Effector CD4-positive, alpha-beta T cell (primary cell): ENCODE measurements at regions not wholly inside any gene's neighbourhood (a gene's known extent, or its start where the extent isn't known, plus 50 kb on each side); places are given as distances from the start of the nearest gene placed in this dataset.
"Not testable (repeated sequence)": the region's sequence is repeated elsewhere in the genome, so short reads cannot be mapped to it uniquely, and the experiment has no call there.

Experiments used
- DNase-seq: peaks from one replicate; pipeline ENCODE4 v3.0.0-alpha.2; 2020

DNA sequence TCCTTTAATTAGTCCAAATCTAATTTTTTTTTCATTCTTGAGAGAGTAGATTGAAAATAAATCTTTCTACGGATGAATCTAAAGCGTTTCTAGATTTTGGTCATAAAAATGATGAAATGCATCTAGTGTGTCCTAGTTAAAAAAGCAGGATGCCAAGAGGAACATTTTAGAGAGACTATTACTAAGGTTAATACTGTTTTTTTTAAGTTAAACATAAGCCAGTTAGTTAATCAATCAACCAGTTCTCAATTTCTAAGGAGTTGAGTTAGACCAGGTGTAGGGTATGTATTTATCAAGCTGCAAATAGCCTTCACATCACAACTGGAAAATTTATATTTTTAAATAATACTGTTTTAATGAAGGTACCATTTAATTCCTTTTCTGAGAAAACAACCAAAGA, 679.5 kb upstream of the IGFBP7 start:
- DNase-seq, result no peak

- DNase-seq, result no peak
Measured at GRCh38 chr4:57777876-57778275, 667.7 kb upstream of the IGFBP7 start.

- no peak for DNase-seq
Measured at GRCh38 chr4:57774681-57775080, 664.5 kb upstream of the IGFBP7 start.

- no peak for DNase-seq
Measured at GRCh38 chr4:57774171-57774570, 664.0 kb upstream of the IGFBP7 start.

- no peak for DNase-seq
Measured at GRCh38 chr4:57766341-57766740, 656.2 kb upstream of the IGFBP7 start.

GRCh38 chr4:57764856-57765255, 654.7 kb upstream of the IGFBP7 start:
- DNase-seq, result no peak

- DNase-seq, result no peak
Measured at GRCh38 chr4:57763070-57763469, 652.9 kb upstream of the IGFBP7 start.

- DNase-seq, result no peak
Measured at GRCh38 chr4:57740625-57741190, 630.5 kb upstream of the IGFBP7 start.

GRCh38 chr4:57736781-57737180, 626.6 kb upstream of the IGFBP7 start:
- no peak for DNase-seq

GRCh38 chr4:57734104-57734670, 624.0 kb upstream of the IGFBP7 start:
- no peak for DNase-seq

DNA sequence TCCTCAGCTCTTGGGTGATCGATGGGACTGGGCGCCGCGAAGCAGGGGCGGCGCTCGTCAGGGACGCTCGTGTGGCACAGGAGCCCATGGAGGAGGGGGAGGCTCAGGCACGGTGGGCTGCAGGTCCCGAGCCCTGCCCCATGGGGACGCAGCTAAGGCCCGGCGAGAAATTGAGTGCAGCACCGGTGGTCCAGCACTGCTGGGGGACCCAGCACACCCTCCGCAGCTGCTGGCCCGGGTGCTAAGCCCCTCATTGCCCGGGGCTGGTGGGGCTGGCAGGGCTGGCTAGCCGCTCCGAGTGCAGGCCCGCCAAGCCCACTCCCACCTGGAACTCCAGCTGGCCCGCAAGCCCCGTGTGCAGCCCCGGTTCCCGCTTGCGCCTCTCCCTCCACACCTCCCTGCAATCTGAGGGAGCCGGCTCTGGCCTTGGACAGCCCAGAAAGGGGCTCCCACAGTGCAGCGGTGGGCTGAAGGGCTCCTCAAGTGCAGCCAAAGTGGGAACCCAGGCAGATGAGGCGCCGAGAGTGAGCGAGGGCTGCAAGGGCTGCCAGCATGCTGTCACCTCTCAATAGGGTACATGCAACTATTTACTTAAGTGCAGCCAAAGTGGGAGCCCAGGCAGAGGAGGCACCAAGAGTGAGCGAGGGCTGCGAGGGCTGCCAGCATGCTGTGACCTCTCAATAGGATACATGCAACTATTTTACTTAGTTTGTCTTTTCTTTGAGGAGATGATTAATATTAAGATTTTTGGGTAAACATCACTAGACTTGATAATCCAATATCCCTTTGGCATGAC, 619.8 kb upstream of the IGFBP7 start:
- DNase-seq, result not testable (repeated sequence)

DNA sequence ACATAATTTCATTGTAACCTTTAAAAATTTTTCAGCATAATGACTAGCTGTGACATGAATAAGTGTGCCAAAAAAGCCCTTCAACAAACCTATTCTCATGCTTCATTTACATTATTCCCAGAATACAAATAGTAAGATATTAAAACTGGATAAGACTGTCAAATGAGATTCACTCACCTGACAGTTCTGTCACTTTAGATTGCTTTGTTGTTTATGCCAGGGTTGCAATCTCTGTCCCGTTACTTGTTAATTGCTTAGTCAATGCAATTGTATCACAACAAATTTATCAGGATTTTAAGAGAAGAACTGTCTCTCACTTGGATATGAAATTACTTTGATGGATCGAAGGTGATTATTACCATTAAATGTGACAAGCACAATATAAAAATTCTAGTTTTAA, 616.0 kb upstream of the IGFBP7 start:
- no peak for DNase-seq

- DNase-seq, result no peak
Measured at GRCh38 chr4:57719456-57719855, 609.3 kb upstream of the IGFBP7 start.

DNA sequence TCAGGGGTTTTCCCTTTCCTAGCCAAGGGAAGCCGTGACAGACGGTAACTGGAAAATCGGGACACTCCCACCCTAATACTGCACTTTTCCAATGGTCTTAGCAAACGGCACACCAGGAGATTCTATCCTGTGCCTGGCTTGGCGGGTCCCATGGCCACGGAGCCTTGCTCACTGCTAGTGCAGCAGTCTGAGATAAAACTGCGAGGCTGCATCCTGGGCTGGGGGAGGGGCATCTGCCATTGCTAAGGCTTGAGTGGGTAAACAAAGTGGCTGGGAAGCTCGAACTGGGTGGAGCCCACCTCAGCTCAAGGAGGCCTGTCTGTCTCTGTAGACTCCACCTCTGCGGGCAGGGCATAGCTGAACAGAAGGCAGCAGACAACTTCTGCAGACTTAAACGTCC, 604.1 kb upstream of the IGFBP7 start:
- DNase-seq, result not testable (repeated sequence)

GRCh38 chr4:57710053-57710452, 599.9 kb upstream of the IGFBP7 start:
- DNase-seq, result no peak

- DNase-seq, result no peak
Measured at GRCh38 chr4:57691370-57691769, 581.2 kb upstream of the IGFBP7 start.

DNA sequence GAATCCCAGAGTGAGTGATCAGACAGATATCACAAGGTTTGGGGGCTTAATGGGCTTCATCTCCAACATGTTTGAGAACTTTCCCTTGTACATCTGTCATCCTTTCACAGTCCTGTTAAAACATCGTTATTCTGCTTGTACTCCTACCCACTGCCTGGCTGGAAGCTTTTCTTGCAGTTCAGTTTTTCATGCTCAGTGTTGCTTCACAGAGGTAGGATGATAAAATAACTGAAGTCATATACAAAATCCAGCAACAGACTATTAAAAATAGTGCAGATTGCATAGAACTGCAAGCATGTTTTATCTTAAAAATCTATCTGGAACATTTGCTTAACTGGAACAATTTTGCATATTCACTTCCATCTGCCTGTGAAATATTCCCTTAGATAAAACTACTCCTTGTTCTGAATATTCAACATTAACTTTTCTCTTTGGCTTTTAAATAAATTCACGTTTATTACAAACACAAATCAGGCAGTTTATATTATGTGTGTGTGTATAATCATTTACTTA, 579.6 kb upstream of the IGFBP7 start:
- no peak for DNase-seq

DNA sequence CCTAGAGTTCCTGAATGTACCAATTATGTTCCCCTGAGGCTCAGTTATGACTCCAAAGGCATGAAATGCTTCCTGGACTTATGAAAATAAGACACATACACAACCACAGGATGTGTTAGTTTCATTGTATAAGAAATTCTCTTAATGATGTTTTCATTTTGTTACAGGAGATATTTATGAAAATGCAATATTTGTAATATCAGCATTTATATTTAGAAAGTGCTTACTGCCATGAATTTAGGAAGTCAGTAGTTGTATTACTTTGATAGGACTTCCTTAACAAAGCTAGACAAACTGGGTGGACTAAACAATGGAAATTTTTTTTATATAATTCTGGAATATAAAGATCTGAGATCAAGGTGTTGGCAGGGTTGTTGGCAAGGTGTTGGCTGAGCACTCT, 572.1 kb upstream of the IGFBP7 start:
- no peak for DNase-seq

DNA sequence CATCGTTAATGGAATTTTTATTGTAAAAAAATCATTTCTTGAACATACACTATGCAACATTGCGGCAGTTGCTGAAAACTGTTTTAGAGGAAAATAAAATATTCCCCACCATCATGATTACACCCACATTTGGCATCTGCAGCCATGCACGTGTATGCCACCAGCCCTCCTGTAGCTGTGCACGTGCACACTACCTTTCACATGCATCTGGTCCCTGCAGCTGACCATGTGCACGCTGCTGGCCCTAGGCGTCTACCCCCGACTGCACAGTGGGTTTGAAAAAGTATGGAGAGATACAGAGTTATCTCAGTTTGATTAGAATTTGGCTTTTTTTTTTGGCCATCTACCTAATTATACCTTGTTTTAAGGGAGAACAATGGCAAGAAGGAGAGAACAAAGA, 569.8 kb upstream of the IGFBP7 start:
- no peak for DNase-seq

DNA sequence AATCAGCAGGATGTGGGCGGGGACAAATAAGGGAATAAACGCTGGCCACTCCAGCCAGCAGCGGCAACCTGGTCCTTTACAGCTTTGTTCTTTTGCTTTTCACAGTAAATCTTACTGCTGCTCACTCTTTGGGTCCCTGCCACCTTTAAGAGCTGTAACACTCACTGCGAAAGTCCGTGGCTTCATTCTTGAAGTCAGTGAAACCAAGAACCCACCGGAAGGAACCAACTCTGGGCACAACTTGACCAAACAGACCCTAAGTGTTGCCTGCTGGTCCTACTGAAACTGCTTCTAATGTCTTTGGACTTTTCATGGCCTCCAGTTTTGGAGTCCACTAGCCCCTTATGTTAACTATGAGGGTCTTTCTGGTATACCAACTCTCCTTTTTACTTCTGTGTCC, 566.2 kb upstream of the IGFBP7 start:
- no peak for DNase-seq

- DNase-seq, result no peak
Measured at GRCh38 chr4:57672846-57673433, 562.8 kb upstream of the IGFBP7 start.

GRCh38 chr4:57668621-57669020, 558.4 kb upstream of the IGFBP7 start:
- DNase-seq, result no peak

DNA sequence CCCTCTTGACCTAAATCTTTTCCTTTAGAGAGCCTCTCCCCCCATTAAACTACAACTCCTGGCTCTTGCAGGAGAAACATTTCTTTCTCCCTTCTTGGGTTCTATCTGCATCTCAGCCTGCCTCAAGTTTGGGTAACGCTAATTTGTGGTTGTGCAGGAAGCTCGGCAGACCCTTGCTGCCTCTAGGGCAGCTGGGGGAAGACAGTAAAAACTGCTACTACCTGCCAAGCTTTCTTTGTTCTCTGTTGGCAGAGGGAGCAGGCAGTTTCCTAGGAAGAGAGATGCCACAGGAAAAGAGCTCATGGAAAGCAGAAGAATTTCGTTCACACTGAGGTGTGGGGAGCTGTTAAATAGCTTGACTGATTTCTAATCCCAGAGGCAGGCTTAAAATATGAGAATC, 555.6 kb upstream of the IGFBP7 start:
- no peak for DNase-seq
